ENCODE measurements at regions not wholly inside any gene's neighbourhood (a gene's known extent, or its start where the extent isn't known, plus 50 kb on each side); places are given as distances from the start of the nearest gene placed in this dataset.

GRCh38 chr9:2299156-2299842 lies 284.2 kb downstream of the SMARCA2 start:
- ChIA-PET CTCF (ENCODE audit: low intra/inter-chr PET ratio) (no interaction called here), POLR2A (no interaction called here)
- no peak overlapping the region for H2AFZ ChIP-seq (ENCODE audit: low read depth, low read length)
- WGBS (ENCODE audit: insufficient coverage, low coverage, missing lambda C conversion rate) = 3% methylated on average over 5 of the region's 5 CpGs
- no peaks in the 10 kb centered on the region for H4K20me1 ChIP-seq (replicated peaks; ENCODE audit: control insufficient read depth, insufficient read depth, low read length)
- no peaks in the 10 kb centered on the region for H3K27me3 ChIP-seq (ENCODE audit: control insufficient read depth in 2 of 2, insufficient read depth in 2 of 2, low read length in 2 of 2)
- intact Hi-C loops (cut with micrococcal nuclease) (no loop called here), in situ Hi-C loops (cut with MboI) (no loop called here)
- ATAC-seq = no peak
- no peak overlapping the region for H3K4me2 ChIP-seq (ENCODE audit: insufficient read depth, low read length)
- no peaks in the 10 kb centered on the region for H3K4me1 ChIP-seq (replicated peaks in 1 of 2; ENCODE audit: control insufficient read depth in 2 of 2, insufficient read depth in 2 of 2, low read length in 2 of 2)
- no peaks in the 10 kb centered on the region for H3K79me2 ChIP-seq (ENCODE audit: control insufficient read depth, insufficient read depth, low read length)
- H3K9me1 ChIP-seq (ENCODE audit: control insufficient read depth, insufficient read depth, low read length) = no peaks in the 10 kb centered on the region
- DNase-seq (ENCODE audit: extremely low read depth in 1 of 4, low spot score in 3 of 4) = no peak
- no peak for FAIRE-seq
- no peak overlapping the region for H3K9ac ChIP-seq (ENCODE audit: insufficient read depth in 1 of 2, low read depth in 2 of 2, low read length in 2 of 2)
- H3K36me3 ChIP-seq (ENCODE audit: control insufficient read depth, insufficient read depth, low read length) = no peaks in the 10 kb centered on the region
- no TSS peak for BruUV-seq (replicated peaks)
- H3K4me3 ChIP-seq = no peak overlapping the region
- H3K27ac ChIP-seq (ENCODE audit: extremely low read depth, low read depth, low read length) = no peak overlapping the region
- no peaks in the 10 kb centered on the region for H3K9me3 ChIP-seq (replicated peaks; ENCODE audit: control insufficient read depth, insufficient read depth, low read depth, low read length)
- TF ChIP-seq ATF7 (IDR thresholded peaks at IDR 0.05) (no peak), MAFK (IDR thresholded peaks at IDR 0.05; ENCODE audit: low read length) (no peak), CGGBP1 (CRISPR knock-in tag; IDR thresholded peaks at IDR 0.05) (no peak), POLR2H (tag; IDR thresholded peaks at IDR 0.05; ENCODE audit: low read depth) (no peak), KLF10 (CRISPR knock-in tag; IDR thresholded peaks at IDR 0.05) (no peak), FOS (IDR thresholded peaks at IDR 0.05; ENCODE audit: extremely low read depth, insufficient read length) (no peak), PPARD (CRISPR knock-in tag; IDR thresholded peaks at IDR 0.05) (no peak), CREM (IDR thresholded peaks at IDR 0.05; ENCODE audit: low read depth) (no peak), ZSCAN29 (IDR thresholded peaks at IDR 0.05) (no peak), HLTF (IDR thresholded peaks at IDR 0.05) (no peak), NONO (IDR thresholded peaks at IDR 0.05; ENCODE audit: low read depth in 2 of 2, low read length in 1 of 2) (no peak), ZFP30 (CRISPR knock-in tag; IDR thresholded peaks at IDR 0.05; ENCODE audit: borderline replicate concordance) (no peak), SMAD2 (IDR thresholded peaks at IDR 0.05; ENCODE audit: low read depth, low read length) (no peak), ARID3A (IDR thresholded peaks at IDR 0.05; ENCODE audit: borderline replicate concordance, low read depth, low read length) (no peak), ZNF174 (CRISPR knock-in tag; IDR thresholded peaks at IDR 0.05) (no peak), ZNF41 (CRISPR knock-in tag; conservative IDR thresholded peaks at IDR 0.05) (no peak), ETV1 (tag; conservative IDR thresholded peaks at IDR 0.05; ENCODE audit: low read depth) (no peak)
